ENCODE measurements at regions not wholly inside any gene's neighbourhood (a gene's known extent, or its start where the extent isn't known, plus 50 kb on each side); places are given as distances from the start of the nearest gene placed in this dataset.
A peak's percentile ranks its signal among the peaks of the same experiment; 100 is the strongest.

GRCh38 chr3:135860761-135861160 lies 104.8 kb upstream of the PPP2R3A start:
- Histone ChIP-seq H4K20me1 (ENCODE audit: control insufficient read depth, extremely low read depth, insufficient read depth, low read length) (no peaks in the 10 kb centered on the region), H3K9ac (ENCODE audit: insufficient read depth, low read length) (no peak overlapping the region), H2AFZ (ENCODE audit: low read length) (no peak overlapping the region), H3K4me1 (ENCODE audit: control insufficient read depth, extremely low read depth, insufficient read depth, low read length) (no peaks in the 10 kb centered on the region), H3K27ac (ENCODE audit: insufficient read depth, low read length) (no peak overlapping the region), H3K36me3 (ENCODE audit: control insufficient read depth, insufficient read depth, low read length) (no peaks in the 10 kb centered on the region), H3K27me3 (ENCODE audit: control insufficient read depth, insufficient read depth, low read length) (peaks cover 2% of the 10 kb centered on the region), H3K4me2 (ENCODE audit: extremely low read depth, insufficient read depth, low read length) (no peak overlapping the region), H3K9me3 (ENCODE audit: control insufficient read depth, insufficient read depth, low read depth, low read length) (no peaks in the 10 kb centered on the region), H3K79me2 (ENCODE audit: control insufficient read depth, insufficient read depth, low read length) (no peaks in the 10 kb centered on the region), H3K4me3 (replicated peaks in 1 of 4; ENCODE audit: control extremely low read depth in 1 of 4, insufficient read depth in 1 of 4, low read depth in 3 of 4, low read length in 4 of 4) (no peak overlapping the region)
- no peak for TF ChIP-seq EZH2 (IDR thresholded peaks at IDR 0.05; ENCODE audit: low read length, missing control alignments)
- TF ChIP-seq, protein P1, sequence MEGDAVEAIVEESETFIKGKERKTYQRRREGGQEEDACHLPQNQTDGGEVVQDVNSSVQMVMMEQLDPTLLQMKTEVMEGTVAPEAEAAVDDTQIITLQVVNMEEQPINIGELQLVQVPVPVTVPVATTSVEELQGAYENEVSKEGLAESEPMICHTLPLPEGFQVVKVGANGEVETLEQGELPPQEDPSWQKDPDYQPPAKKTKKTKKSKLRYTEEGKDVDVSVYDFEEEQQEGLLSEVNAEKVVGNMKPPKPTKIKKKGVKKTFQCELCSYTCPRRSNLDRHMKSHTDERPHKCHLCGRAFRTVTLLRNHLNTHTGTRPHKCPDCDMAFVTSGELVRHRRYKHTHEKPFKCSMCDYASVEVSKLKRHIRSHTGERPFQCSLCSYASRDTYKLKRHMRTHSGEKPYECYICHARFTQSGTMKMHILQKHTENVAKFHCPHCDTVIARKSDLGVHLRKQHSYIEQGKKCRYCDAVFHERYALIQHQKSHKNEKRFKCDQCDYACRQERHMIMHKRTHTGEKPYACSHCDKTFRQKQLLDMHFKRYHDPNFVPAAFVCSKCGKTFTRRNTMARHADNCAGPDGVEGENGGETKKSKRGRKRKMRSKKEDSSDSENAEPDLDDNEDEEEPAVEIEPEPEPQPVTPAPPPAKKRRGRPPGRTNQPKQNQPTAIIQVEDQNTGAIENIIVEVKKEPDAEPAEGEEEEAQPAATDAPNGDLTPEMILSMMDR (conservative IDR thresholded peaks at IDR 0.05 in 1 of 2, IDR thresholded peaks at IDR 0.05 in 1 of 2; ENCODE audit: low read depth in 1 of 2, low read length in 2 of 2), result no peak
- DNase-seq (ENCODE audit: low read depth in 2 of 2), result peak in 1 of 2 donors; percentile 78

- Histone ChIP-seq H3K9me3 (ENCODE audit: control insufficient read depth, insufficient read depth, low read depth, low read length) (no peaks in the 10 kb centered on the region), H2AFZ (ENCODE audit: low read length) (no peak overlapping the region), H3K36me3 (ENCODE audit: control insufficient read depth, insufficient read depth, low read length) (no peaks in the 10 kb centered on the region), H3K27me3 (ENCODE audit: control insufficient read depth, insufficient read depth, low read length) (peaks cover 2% of the 10 kb centered on the region), H3K4me1 (ENCODE audit: control insufficient read depth, extremely low read depth, insufficient read depth, low read length) (no peaks in the 10 kb centered on the region), H3K4me2 (ENCODE audit: extremely low read depth, insufficient read depth, low read length) (no peak overlapping the region), H4K20me1 (ENCODE audit: control insufficient read depth, extremely low read depth, insufficient read depth, low read length) (no peaks in the 10 kb centered on the region), H3K9ac (ENCODE audit: insufficient read depth, low read length) (no peak overlapping the region), H3K27ac (ENCODE audit: insufficient read depth, low read length) (no peak overlapping the region), H3K4me3 (replicated peaks in 1 of 4; ENCODE audit: control extremely low read depth in 1 of 4, insufficient read depth in 1 of 4, low read depth in 3 of 4, low read length in 4 of 4) (no peak overlapping the region), H3K79me2 (ENCODE audit: control insufficient read depth, insufficient read depth, low read length) (no peaks in the 10 kb centered on the region)
- peak in 1 of 2 donors; percentile 75 for DNase-seq (ENCODE audit: low read depth in 2 of 2)
- TF ChIP-seq, protein P1 (conservative IDR thresholded peaks at IDR 0.05 in 1 of 2, IDR thresholded peaks at IDR 0.05 in 1 of 2; ENCODE audit: low read depth in 1 of 2, low read length in 2 of 2), result no peak
- no peak for TF ChIP-seq EZH2 (IDR thresholded peaks at IDR 0.05; ENCODE audit: low read length, missing control alignments)
Observed at GRCh38 chr3:135862361-135862760, 103.2 kb upstream of the PPP2R3A start.

DNA sequence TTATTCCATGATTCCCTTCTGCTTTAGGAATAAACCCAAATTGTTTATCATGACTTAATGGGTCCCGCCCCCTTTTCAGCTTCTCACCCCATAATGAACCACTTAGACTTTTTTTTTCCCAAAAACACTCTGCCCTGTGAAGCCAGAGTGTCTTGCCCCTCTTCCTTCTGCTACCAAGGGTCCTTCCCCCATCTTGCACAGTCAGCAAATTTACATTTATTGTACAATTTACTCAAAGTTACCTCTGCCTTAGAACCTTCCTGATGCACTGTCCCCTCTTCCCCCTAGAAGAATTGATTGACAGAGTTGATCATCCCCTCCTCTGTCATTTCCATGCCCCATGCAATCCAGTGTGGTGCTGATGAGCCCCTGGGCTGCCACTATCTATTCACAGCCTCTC lies 101.5 kb upstream of the PPP2R3A start:
- Histone ChIP-seq H3K4me3 (replicated peaks in 1 of 4; ENCODE audit: control extremely low read depth in 1 of 4, insufficient read depth in 1 of 4, low read depth in 3 of 4, low read length in 4 of 4) (no peak overlapping the region), H3K4me1 (ENCODE audit: control insufficient read depth, extremely low read depth, insufficient read depth, low read length) (no peaks in the 10 kb centered on the region), H3K9me3 (ENCODE audit: control insufficient read depth, insufficient read depth, low read depth, low read length) (no peaks in the 10 kb centered on the region), H4K20me1 (ENCODE audit: control insufficient read depth, extremely low read depth, insufficient read depth, low read length) (no peaks in the 10 kb centered on the region), H3K4me2 (ENCODE audit: extremely low read depth, insufficient read depth, low read length) (no peak overlapping the region), H2AFZ (ENCODE audit: low read length) (no peak overlapping the region), H3K27me3 (ENCODE audit: control insufficient read depth, insufficient read depth, low read length) (peaks cover 2% of the 10 kb centered on the region), H3K9ac (ENCODE audit: insufficient read depth, low read length) (no peak overlapping the region), H3K36me3 (ENCODE audit: control insufficient read depth, insufficient read depth, low read length) (no peaks in the 10 kb centered on the region), H3K27ac (ENCODE audit: insufficient read depth, low read length) (no peak overlapping the region), H3K79me2 (ENCODE audit: control insufficient read depth, insufficient read depth, low read length) (no peaks in the 10 kb centered on the region)
- TF ChIP-seq, protein P1 (conservative IDR thresholded peaks at IDR 0.05 in 1 of 2, IDR thresholded peaks at IDR 0.05 in 1 of 2; ENCODE audit: low read depth in 1 of 2, low read length in 2 of 2), result no peak
- no peak for TF ChIP-seq EZH2 (IDR thresholded peaks at IDR 0.05; ENCODE audit: low read length, missing control alignments)
- no peak for DNase-seq (ENCODE audit: low read depth in 2 of 2)
